B cell (primary cell): ENCODE measurements at regions not wholly inside any gene's neighbourhood (a gene's known extent, or its start where the extent isn't known, plus 50 kb on each side); places are given as distances from the start of the nearest gene placed in this dataset.

Source experiments
- CTCF ChIP-seq: fragments of 200-600 bp; IDR thresholded peaks from one replicate; pipeline ENCODE4 v1.8.0; 2022; ENCODE audit warnings: antibody characterized with exemption, mild to moderate bottlenecking
- EZH2 ChIP-seq: IDR thresholded peaks from 2 replicates; pipeline ENCODE4 v1.6.1; 2012; ENCODE audit warnings: borderline replicate concordance, low read depth, mild to moderate bottlenecking, moderate library complexity, low read length; ENCODE audit not compliant: insufficient read depth, poor library complexity, severe bottlenecking

GRCh38 chr11:45477588-45477987, 187.8 kb downstream of the CHST1 start:
- TF ChIP-seq CTCF, result no peak
- TF ChIP-seq EZH2, result no peak
